KMS-11 (cell line): ENCODE measurements at regions not wholly inside any gene's neighbourhood (a gene's known extent, or its start where the extent isn't known, plus 50 kb on each side); places are given as distances from the start of the nearest gene placed in this dataset.

ENCODE experiments used
- H2AFZ ChIP-seq: fragments of 200-600 bp; sonication (generic); 2 replicates; pipeline ENCODE4 v1.6.1; 2016; ENCODE audit warnings: antibody characterized with exemption, mixed run types, low read depth
- H3K27ac ChIP-seq: fragments of 200-600 bp; sonication (generic); 2 replicates; pipeline ENCODE4 v1.6.1; 2016; ENCODE audit warnings: mild to moderate bottlenecking, mixed run types
- H3K27me3 ChIP-seq: fragments of 200-600 bp; sonication (generic); 2 replicates; pipeline ENCODE4 v1.6.1; 2017; ENCODE audit warnings: mild to moderate bottlenecking, low read depth, mixed run types, moderate library complexity; ENCODE audit not compliant: insufficient read depth
- H3K36me3 ChIP-seq: fragments of 200-600 bp; sonication (generic); 2 replicates; pipeline ENCODE4 v1.6.1; 2017; ENCODE audit warnings: mild to moderate bottlenecking, mixed run types; ENCODE audit not compliant: insufficient read depth
- H3K4me1 ChIP-seq: fragments of 200-600 bp; sonication (generic); 2 replicates; pipeline ENCODE4 v1.6.1; 2016; ENCODE audit warnings: mild to moderate bottlenecking, low read depth, mixed run types; ENCODE audit not compliant: poor library complexity, severe bottlenecking
- H3K4me2 ChIP-seq: fragments of 200-600 bp; sonication (generic); 2 replicates; pipeline ENCODE4 v1.7.0; 2016; ENCODE audit warnings: mild to moderate bottlenecking, mixed run types
- H3K4me3 ChIP-seq: fragments of 200-600 bp; sonication (generic); IDR thresholded peaks from 2 replicates; pipeline ENCODE4 v1.6.1; 2017; ENCODE audit warnings: low read depth, low read length, mixed read lengths; ENCODE audit not compliant: insufficient read depth
- H3K79me2 ChIP-seq: fragments of 200-600 bp; sonication (generic); 2 replicates; pipeline ENCODE4 v1.6.1; 2016; ENCODE audit warnings: low read depth, mixed run types; ENCODE audit not compliant: insufficient read depth
- H3K9ac ChIP-seq: fragments of 200-600 bp; sonication (generic); 2 replicates; pipeline ENCODE4 v1.6.1; 2016; ENCODE audit warnings: mild to moderate bottlenecking, mixed run types
- H4K20me1 ChIP-seq: fragments of 200-600 bp; sonication (generic); 2 replicates; pipeline ENCODE4 v1.6.1; 2016; ENCODE audit warnings: mild to moderate bottlenecking, mixed run types; ENCODE audit not compliant: insufficient read depth
- CTCF ChIP-seq: fragments of 200-600 bp; sonication (generic); conservative IDR thresholded peaks from 2 replicates; pipeline ENCODE4 v1.6.1; 2017; ENCODE audit warnings: low read depth, mild to moderate bottlenecking, antibody characterized with exemption, low read length, moderate library complexity, mixed read lengths

GRCh38 chr11:127866109-127866508 lies 721.2 kb downstream of the ETS1 start:
- no peaks in the 10 kb centered on the region for H3K79me2 ChIP-seq
- H3K27ac ChIP-seq: no peak overlapping the region
- no peaks in the 10 kb centered on the region for H3K36me3 ChIP-seq
- H4K20me1 ChIP-seq: no peaks in the 10 kb centered on the region
- no peak overlapping the region for H2AFZ ChIP-seq
- no peak overlapping the region for H3K9ac ChIP-seq
- no peak overlapping the region for H3K4me3 ChIP-seq
- no peak for TF ChIP-seq CTCF
- no peaks in the 10 kb centered on the region for H3K4me1 ChIP-seq
- no peaks in the 10 kb centered on the region for H3K27me3 ChIP-seq
- H3K4me2 ChIP-seq: no peak overlapping the region

- TF ChIP-seq CTCF: no peak
- no peak overlapping the region for H3K27ac ChIP-seq
- H3K36me3 ChIP-seq: no peaks in the 10 kb centered on the region
Observed at GRCh38 chr11:127864861-127865260, 722.5 kb downstream of the ETS1 start.

GRCh38 chr11:127862406-127862805 lies 725.0 kb downstream of the ETS1 start:
- TF ChIP-seq CTCF: no peak
- Histone ChIP-seq H3K79me2 (no peaks in the 10 kb centered on the region), H4K20me1 (no peaks in the 10 kb centered on the region), H3K36me3 (no peaks in the 10 kb centered on the region), H3K4me2 (no peak overlapping the region), H3K27me3 (no peaks in the 10 kb centered on the region), H3K9ac (no peak overlapping the region), H2AFZ (no peak overlapping the region), H3K4me1 (no peaks in the 10 kb centered on the region), H3K4me3 (no peak overlapping the region), H3K27ac (no peak overlapping the region)

More at GRCh38 chr11:127864861-127865260, 722.5 kb downstream of the ETS1 start:
- Histone ChIP-seq H4K20me1 (no peaks in the 10 kb centered on the region), H3K79me2 (no peaks in the 10 kb centered on the region), H3K4me1 (no peaks in the 10 kb centered on the region), H3K4me3 (no peak overlapping the region), H3K4me2 (no peak overlapping the region), H3K27me3 (no peaks in the 10 kb centered on the region), H3K9ac (no peak overlapping the region), H2AFZ (no peak overlapping the region)

- H3K36me3 ChIP-seq: no peaks in the 10 kb centered on the region
- no peaks in the 10 kb centered on the region for H3K4me1 ChIP-seq
- no peaks in the 10 kb centered on the region for H3K27me3 ChIP-seq
- H3K27ac ChIP-seq: no peak overlapping the region
- H4K20me1 ChIP-seq: no peaks in the 10 kb centered on the region
- TF ChIP-seq CTCF: no peak
- no peak overlapping the region for H2AFZ ChIP-seq
- no peaks in the 10 kb centered on the region for H3K79me2 ChIP-seq
- no peak overlapping the region for H3K9ac ChIP-seq
- no peak overlapping the region for H3K4me3 ChIP-seq
- H3K4me2 ChIP-seq: no peak overlapping the region
Observed at GRCh38 chr11:127859941-127860354, 727.4 kb downstream of the ETS1 start.
